B cell (primary cell): ENCODE measurements at regions not wholly inside any gene's neighbourhood (a gene's known extent, or its start where the extent isn't known, plus 50 kb on each side); places are given as distances from the start of the nearest gene placed in this dataset.

Experiments
- CTCF ChIP-seq: fragments of 200-600 bp; IDR thresholded peaks from one replicate; pipeline ENCODE4 v1.8.0; 2022; ENCODE audit warnings: antibody characterized with exemption, mild to moderate bottlenecking
- EZH2 ChIP-seq: IDR thresholded peaks from 2 replicates; pipeline ENCODE4 v1.6.1; 2012; ENCODE audit warnings: borderline replicate concordance, low read depth, mild to moderate bottlenecking, moderate library complexity, low read length; ENCODE audit not compliant: insufficient read depth, poor library complexity, severe bottlenecking

GRCh38 chr5:19297934-19298333 is 690.1 kb downstream of the CDH18 start:
- TF ChIP-seq CTCF (no peak), EZH2 (no peak)
